ENCODE measurements at regions not wholly inside any gene's neighbourhood (a gene's known extent, or its start where the extent isn't known, plus 50 kb on each side); places are given as distances from the start of the nearest gene placed in this dataset.

GRCh38 chr9:88326936-88327335 lies 61.3 kb upstream of the SPIN1 start:
- DNase-seq (ENCODE audit: low spot score in 2 of 2): no peak
- intact Hi-C loops (cut with DNase I; ENCODE audit: low total_unique reads): no loop called here
- Histone ChIP-seq H3K4me1 (no peaks in the 10 kb centered on the region), H3K27ac (no peak overlapping the region), H3K27me3 (no peaks in the 10 kb centered on the region), H3K4me3 (no peak overlapping the region), H3K36me3 (no peaks in the 10 kb centered on the region), H3K9me3 (no peaks in the 10 kb centered on the region)
- TF ChIP-seq CTCF (IDR thresholded peaks at IDR 0.05) (no peak), POLR2AphosphoS5 (IDR thresholded peaks at IDR 0.05) (no peak), POLR2A (IDR thresholded peaks at IDR 0.05) (no peak)

- Histone ChIP-seq H3K27me3 (no peaks in the 10 kb centered on the region), H3K27ac (no peak overlapping the region), H3K4me3 (no peak overlapping the region), H3K4me1 (no peaks in the 10 kb centered on the region), H3K36me3 (no peaks in the 10 kb centered on the region), H3K9me3 (no peaks in the 10 kb centered on the region)
- no peak for DNase-seq (ENCODE audit: low spot score in 2 of 2)
- TF ChIP-seq POLR2AphosphoS5 (IDR thresholded peaks at IDR 0.05) (no peak), CTCF (IDR thresholded peaks at IDR 0.05) (no peak), POLR2A (IDR thresholded peaks at IDR 0.05) (no peak)
- intact Hi-C loops (cut with DNase I; ENCODE audit: low total_unique reads): no loop called here
Measured at GRCh38 chr9:88326015-88326414, 62.2 kb upstream of the SPIN1 start.

GRCh38 chr9:88322906-88323566 lies 65.2 kb upstream of the SPIN1 start:
- Histone ChIP-seq H3K9me3 (no peaks in the 10 kb centered on the region), H3K36me3 (no peaks in the 10 kb centered on the region), H3K27ac (no peak overlapping the region), H3K4me1 (no peaks in the 10 kb centered on the region), H3K4me3 (no peak overlapping the region), H3K27me3 (no peaks in the 10 kb centered on the region)
- DNase-seq (ENCODE audit: low spot score in 2 of 2): no peak
- intact Hi-C loops (cut with DNase I; ENCODE audit: low total_unique reads): no loop called here
- no peak for TF ChIP-seq CTCF (IDR thresholded peaks at IDR 0.05)
- TF ChIP-seq POLR2AphosphoS5 (IDR thresholded peaks at IDR 0.05): no peak
- TF ChIP-seq POLR2A (IDR thresholded peaks at IDR 0.05): no peak

- intact Hi-C loops (cut with DNase I; ENCODE audit: low total_unique reads): no loop called here
- Histone ChIP-seq H3K27me3 (no peaks in the 10 kb centered on the region), H3K9me3 (no peaks in the 10 kb centered on the region), H3K27ac (no peak overlapping the region), H3K4me1 (no peaks in the 10 kb centered on the region), H3K4me3 (no peak overlapping the region), H3K36me3 (no peaks in the 10 kb centered on the region)
- no peak for DNase-seq (ENCODE audit: low spot score in 2 of 2)
- TF ChIP-seq POLR2AphosphoS5 (IDR thresholded peaks at IDR 0.05): no peak
- TF ChIP-seq CTCF (IDR thresholded peaks at IDR 0.05): no peak
- no peak for TF ChIP-seq POLR2A (IDR thresholded peaks at IDR 0.05)
Measured at GRCh38 chr9:88321764-88322163, 66.5 kb upstream of the SPIN1 start.

- Histone ChIP-seq H3K4me3 (no peak overlapping the region), H3K9me3 (no peaks in the 10 kb centered on the region), H3K27ac (no peak overlapping the region), H3K4me1 (no peaks in the 10 kb centered on the region), H3K27me3 (no peaks in the 10 kb centered on the region), H3K36me3 (no peaks in the 10 kb centered on the region)
- no peak for DNase-seq (ENCODE audit: low spot score in 2 of 2)
- intact Hi-C loops (cut with DNase I; ENCODE audit: low total_unique reads): no loop called here
- TF ChIP-seq POLR2AphosphoS5 (IDR thresholded peaks at IDR 0.05): no peak
- no peak for TF ChIP-seq CTCF (IDR thresholded peaks at IDR 0.05)
- no peak for TF ChIP-seq POLR2A (IDR thresholded peaks at IDR 0.05)
Measured at GRCh38 chr9:88320748-88321415, 67.4 kb upstream of the SPIN1 start.
